DMS153 (cell line): ENCODE measurements at regions not wholly inside any gene's neighbourhood (a gene's known extent, or its start where the extent isn't known, plus 50 kb on each side); places are given as distances from the start of the nearest gene placed in this dataset.
A peak's percentile ranks its signal among the peaks of the same experiment; 100 is the strongest.
"Not testable (repeated sequence)": the region's sequence is repeated elsewhere in the genome, so short reads cannot be mapped to it uniquely, and the experiment has no call there.

Source experiments
- DNase-seq: peaks from one replicate; lab custom pipeline; 2025; lab: John Stamatoyannopoulos, UW

DNA sequence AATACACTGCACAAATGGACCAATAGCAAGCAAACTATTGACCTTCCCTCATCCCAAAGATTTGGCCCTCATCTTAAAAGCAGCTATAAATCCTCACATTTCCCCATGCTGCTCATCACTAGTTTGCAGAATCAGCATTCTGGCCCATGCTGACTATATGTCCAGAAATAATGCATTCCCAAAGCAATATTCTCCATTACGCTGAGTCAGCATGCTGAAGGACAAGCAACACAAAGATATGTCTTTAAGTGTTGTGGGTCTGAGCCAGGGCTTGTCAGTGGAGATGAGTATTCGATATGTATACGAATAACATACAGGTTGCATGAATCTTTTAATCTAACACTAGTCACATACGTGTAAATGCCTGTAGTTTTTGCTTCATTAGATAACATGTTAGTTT lies 1045.0 kb upstream of the DDX18 start:
- no peak for DNase-seq

DNA sequence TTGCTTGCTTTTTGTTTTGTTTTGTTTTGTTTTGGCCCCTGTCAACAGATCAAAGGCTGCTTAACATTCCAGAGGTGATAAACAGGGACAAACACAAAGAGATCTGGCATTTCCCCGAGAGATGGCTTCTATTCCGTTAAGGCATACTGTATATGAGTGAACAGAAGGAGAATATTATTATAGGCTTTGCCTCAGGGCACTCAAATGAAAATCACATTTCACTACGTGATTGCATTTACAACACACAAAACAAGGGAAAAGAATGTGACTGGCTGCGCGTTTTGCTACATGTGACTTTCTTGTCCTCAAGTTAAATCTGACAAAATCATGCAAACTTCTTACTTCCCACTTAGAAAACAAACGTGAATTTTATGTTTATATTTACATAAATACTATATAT lies 1037.9 kb upstream of the DDX18 start:
- DNase-seq, result no peak

DNA sequence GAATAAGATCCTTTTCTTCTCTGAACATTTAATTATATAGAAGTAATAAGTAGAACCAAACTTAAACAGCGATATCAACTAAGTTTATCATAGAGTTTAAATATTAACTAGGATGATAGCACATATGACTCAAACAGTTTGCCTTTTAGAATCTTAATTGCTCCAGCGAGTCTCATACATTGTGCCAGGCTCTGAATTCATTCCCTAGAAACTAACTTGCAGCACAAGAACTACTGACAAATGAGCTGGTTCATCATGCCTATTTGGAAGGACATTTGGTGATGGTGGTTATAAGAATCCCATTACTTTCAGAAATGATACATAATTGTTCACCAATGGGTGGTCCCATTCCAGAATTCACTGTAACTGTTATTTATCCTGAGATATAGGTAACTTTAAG lies 1026.6 kb upstream of the DDX18 start:
- no peak for DNase-seq

DNA sequence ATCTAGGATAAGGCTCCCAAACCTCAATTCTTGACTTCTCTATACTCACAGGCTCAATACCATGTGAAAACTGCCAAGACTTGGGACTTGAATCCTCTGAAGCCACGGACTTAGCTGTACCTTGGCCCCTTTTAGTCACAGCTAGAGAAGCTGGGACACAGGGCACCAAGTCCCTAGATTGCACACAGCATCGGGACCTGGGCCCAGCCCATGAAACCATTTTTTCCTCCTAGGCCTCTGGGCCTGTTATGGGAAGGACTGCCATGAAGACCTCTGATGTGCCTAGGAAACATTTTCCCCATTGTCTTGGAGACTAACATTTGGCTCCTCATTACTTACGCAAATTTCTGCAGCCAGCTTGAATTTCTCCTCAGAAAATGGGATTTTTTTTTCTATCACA lies 1011.8 kb upstream of the DDX18 start:
- DNase-seq, result no peak

DNA sequence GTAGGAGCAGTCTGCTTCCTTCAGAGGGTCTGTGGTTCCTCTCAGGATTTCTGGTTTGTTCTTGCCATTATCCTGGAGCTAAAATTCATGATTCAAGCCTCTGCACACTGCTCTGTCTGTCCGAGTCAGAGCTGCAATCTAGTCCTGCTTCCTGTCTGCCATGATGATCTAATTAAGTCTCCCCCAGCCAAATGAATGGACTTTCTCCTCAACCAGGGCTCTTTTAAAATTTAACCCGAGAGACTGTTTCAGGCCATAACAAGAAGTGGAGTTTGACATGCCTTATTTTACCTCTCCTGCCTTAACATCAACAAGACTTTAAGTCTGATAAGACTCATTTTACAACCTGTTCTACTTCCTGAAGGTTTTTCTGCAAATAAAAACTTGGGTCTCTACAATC lies 1009.6 kb upstream of the DDX18 start:
- DNase-seq, result no peak

DNA sequence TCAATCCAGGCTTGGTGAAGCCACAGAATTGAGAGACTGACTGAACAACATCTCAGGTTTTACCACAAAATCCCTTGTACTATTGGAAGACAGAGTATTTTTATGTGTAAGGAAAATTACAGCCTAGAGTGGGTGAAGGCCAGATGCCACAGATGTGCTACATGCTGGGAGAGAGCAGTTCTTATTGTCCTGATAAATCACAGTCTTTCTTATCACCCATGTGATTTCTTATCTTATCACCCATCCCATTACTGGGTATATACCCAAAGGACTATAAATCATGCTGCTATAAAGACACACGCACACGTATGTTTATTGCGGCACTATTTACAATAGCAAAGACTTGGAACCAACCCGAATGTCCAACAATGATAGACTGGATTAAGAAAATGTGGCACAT lies 1008.0 kb upstream of the DDX18 start:
- DNase-seq, result not testable (repeated sequence)

DNA sequence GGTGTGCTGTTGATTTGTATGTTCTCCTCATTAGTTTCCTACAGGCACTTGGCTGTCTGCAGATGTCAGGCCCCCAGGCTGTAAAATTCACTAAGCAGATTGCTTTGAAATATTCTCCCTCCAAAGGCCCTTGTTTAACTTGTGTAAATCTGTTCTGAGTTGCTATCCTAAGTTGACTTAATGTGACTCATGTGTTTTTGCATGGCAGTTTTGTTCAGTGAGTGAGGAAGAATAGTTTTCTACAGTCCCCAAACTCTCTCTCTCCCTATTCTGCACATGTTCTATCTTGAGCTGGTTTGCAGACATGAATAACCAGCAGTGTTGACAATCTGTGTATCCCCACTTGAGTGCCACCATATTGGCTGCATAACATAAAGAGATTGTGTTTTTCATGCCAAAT lies 1005.4 kb upstream of the DDX18 start:
- DNase-seq, result no peak

DNA sequence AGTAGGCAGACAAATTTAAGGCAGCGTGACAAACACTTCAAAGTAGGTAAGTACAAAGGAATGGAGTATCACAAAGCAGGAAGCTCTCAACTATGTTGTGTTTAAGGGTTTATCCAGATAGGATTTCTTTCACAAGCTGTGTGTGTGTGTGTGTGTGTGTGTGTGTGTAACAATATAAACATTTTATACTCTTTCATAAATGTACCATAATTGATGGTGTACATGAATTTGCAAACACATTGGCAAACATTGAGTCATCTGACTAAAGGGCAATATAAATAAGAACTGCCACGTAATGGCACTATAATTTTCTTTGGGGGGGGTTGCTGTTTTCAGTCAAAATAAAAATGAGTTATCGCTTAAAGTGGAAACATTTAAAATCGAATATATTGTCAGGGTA lies 1004.4 kb upstream of the DDX18 start:
- no peak for DNase-seq

DNA sequence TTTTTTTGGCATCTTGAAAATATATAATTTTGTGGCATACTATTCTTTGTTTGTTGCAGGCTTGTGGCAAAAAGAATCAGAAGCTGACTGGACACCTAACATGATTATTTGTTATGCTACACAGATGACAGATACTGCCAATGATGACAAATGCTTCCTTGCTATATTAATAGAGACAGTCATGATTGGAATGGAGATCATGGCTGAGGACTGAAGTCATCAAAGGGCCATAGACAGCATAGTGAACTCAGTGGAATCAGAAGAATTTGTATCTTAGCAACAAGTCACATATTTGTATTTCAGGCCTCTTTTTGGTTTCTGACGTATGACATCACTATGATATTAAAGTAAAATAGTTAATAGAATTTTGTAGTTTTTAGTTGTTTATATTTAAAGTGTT lies 1003.8 kb upstream of the DDX18 start:
- no peak for DNase-seq

DNA sequence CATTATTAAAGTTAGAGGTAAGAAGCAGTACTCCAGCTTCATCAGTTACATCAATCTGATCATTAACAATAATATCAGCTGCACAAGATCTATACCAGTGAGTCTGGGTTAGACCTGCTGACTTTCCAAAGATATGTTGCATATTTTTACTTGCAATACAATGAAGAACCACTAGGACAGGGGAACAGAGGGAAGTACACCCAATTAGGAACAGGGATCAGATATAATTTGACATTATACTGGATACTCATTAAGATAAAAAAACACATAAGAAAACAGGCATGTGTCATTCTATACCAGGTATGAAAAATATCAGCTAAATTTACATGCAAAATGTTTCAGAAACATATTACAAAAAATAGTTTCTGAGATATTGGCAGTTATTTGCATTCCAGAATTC lies 995.1 kb upstream of the DDX18 start:
- no peak for DNase-seq

DNA sequence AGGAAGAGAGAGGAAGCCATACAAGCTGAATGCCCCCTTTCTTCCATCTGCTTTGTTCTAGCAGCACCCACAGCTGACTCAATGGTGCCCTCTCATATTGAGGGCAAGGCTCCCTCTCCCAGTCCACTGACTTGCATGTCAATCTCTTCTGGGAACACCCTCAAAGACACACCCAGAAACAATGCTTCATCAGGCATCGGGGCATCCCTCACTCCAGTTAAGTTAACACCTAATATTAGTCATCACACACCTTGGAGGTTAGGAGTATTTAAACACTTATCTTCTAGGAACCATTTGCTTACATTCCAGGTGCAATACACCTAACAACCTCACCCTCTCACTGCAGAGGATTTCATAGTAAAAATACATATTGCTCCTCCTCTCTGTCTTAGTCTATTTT lies 993.5 kb upstream of the DDX18 start:
- DNase-seq, result no peak

DNA sequence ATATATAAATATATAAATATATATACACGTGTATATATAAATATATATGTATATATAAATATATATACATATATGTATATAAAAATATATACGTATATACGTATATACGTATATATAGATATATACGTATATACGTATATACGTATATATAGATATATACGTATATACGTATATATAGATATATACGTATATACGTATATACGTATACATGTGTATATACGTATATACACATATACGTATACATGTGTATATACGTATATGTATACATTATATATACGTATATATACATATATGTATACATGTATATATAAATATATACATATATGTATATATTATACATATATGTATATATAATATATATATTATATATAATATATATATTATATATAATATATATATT lies 984.9 kb upstream of the DDX18 start:
- not testable (repeated sequence) for DNase-seq

DNA sequence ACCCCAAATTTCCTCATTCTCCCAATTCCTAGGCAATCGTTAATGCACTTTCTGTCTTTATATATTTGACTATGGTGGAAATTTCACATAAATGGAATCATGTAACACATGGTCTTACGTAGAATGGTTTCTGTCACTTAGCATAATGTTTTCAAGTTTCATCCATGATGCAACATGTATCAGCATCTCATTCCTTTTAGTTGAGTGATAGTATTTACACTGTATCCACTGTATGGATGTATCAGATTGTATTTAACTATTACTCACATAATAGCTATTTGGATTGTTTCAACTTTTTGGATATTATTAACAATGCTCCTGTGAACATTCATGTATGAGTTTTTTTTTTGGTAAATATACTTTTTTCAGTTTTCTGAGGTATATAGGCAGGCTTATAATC lies 982.3 kb upstream of the DDX18 start:
- no peak for DNase-seq

DNA sequence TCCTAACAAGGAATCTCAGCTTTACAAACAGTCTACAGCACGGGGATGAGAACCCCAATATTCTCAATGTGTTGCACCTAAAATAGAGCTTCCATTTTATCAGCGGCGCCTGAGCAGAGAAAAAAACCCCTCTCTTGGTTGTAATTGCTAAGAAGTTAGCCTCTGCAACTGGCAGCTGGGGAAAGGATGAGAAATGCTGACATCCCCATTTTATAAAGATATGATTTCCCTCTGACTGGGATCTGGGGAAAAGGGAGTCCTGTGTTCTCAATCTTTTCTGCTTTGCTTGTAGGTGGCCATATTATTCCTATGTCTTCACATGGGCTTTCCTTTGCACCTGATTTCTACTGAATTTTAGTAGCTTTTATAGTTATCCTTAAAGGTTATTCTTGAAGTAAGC lies 981.4 kb upstream of the DDX18 start:
- no peak for DNase-seq

DNA sequence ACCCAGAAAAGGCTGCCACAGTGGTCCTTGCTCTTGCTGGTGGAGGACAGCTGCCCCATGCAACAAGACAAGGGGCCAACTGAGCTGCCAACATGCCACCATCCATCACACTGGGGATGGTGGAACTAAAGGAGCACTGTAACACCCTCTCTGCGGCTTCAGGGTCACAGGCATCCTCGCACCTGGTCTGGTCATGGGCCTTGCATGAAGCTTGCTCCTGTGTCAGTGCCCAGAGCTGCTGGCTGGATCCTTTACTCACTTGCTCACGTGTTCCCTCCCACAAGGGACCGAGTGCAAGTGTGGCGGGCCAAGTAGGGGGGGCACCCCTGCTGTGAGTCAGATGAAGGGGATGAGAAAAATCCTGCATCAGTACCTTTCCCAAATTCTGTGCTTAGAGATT lies 972.3 kb upstream of the DDX18 start:
- no peak for DNase-seq

DNA sequence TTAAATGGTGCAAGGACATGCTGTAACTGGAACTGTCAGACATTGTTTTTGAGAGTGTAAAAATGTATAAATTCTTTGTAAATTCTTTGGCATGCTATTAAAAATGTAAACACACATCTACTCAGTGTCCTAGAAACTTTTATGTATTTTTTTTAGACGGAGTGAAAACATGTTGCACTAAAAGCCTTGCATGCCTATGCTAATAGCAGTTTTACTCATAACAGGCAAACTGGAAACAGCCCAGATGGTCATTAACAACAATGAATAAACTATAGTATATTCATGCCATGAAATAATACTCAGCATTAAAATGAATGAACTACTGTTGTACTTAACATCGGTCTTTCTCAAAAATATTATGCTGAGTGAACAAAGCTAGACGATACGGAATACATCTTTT lies 954.8 kb upstream of the DDX18 start:
- no peak for DNase-seq

DNA sequence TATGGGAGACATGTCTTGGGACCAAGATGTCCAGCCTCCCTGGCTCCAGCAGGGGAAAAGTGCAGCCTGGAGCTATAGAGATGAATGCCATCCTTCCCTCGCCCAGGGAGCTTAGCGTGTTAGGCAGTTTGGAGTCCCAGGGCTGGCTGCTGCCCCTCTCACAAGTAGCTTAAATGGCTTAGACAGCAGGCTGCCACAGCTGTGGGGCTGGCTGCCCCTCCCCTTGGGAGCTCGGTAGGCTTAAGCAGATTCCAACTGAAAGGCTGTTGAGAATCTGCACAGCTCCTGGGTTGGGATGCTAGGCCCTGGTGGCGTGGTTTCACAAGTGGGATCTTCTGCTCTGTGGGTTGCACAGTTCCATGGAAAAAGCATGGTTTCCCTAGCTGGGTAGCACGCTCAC lies 940.5 kb upstream of the DDX18 start:
- no peak for DNase-seq

DNA sequence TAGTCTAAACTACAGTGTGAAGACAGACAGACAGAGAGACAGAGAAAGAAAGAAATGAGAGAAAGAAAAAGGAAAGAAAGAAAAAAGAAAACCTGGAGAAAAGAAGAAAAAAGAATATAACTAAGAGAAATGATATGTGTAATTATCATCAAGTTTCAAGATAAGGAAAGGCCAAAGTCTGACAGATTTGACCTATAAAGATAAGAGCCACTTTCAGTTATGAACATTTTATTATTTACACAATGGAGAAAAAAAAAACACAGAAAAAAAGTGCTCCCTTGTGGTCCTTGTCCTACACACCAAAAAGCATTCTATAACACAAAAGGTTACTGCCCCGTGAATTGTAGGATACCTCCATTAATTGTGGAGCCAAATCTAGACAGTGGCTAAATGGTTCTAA lies 937.2 kb upstream of the DDX18 start:
- DNase-seq, result no peak

DNA sequence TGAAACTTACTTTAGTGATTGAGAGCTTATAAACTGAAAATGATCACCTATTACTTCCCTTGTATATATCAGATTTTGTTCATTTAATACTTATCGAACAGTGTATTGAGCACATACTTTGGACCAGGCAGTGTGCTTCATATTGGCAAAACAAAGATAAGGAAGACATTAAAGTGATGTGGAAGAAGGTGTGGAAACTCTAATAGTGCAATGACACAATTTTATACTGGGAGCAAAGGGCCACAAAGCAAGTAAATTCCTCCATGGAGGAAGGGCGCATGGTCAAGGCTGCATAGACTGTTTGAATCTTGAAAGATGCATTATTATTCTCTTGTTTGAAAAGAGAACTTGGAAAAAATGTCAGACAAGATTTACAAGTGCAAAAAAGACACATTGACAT lies 936.5 kb upstream of the DDX18 start:
- DNase-seq, result no peak

DNA sequence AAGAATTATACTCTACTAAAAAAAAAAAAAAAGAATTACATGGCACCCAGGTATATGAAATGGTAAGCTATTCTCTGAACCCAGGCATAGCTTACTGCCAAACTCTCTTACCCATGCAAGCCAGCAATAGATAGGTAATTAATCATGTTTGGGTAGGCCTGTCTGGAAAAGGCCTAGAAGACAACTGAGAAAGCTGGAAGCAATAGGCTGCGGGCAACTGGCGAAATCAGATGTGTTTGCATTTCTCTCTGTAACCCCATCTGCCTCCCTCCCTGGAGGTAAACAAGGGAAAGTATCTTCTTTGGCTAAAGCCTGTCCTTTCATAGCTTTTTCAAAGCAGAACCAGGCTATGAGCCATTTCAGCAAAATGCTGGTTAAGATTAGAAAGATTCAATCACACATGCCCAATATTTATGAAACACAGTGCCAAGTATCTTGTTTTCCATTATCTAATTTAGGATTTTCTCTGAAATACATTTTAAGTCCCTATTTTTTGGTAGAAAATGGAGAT lies 934.8 kb upstream of the DDX18 start:
- DNase-seq, result peak; percentile 64

DNA sequence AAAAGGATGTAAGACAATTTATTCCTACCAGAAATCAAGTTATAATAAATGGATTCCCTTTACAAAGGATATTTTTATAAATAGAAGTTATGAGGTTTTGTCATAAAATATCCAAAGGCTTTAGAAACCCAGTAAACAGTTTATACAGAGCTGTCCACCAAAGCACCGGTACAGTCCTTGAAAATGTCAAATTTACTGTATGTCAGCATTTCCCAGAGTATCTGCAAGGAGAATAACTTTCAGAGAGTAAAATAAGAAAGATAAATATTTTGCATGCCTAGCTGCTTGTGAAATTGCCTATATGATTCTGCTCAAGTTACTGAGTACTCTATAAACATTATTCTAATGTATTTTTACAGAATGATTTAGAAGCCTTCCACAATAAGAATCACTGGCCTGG lies 923.3 kb upstream of the DDX18 start:
- DNase-seq, result no peak

DNA sequence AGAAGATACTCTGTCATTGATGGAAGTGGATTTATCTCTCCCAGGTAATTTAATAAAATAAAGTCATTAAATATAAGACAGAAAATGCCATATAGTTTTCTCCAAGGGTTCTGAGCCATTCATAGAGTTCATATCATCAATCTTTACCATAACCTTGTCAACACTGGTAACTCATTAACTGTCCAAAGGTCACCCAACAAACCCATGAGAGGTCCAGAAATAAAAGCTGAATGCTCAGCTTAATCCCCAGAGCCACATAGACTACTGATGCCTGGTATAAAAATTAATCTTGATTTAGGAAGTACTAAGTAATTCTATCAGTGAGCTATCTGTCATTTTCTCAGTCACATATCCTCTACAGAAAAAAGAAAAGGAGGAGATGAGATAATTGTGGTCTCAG lies 903.0 kb upstream of the DDX18 start:
- no peak for DNase-seq

DNA sequence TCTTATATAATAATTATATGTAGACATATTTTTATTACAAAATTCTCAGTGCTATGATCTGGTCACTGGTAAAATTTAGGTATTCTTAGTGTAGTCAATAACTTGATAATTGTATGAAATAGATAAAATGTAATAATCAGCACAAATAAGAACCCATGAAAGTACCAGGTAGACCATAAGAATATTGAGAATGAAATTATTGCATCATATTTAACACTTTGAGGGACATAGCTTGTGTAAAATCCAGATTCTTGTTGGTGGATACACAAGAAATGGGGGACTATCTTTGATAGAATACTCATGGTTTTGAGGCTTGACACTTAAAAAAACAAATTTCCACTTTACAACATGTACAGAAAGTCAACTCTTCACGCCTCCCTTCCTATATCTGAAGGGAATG lies 898.8 kb upstream of the DDX18 start:
- no peak for DNase-seq

DNA sequence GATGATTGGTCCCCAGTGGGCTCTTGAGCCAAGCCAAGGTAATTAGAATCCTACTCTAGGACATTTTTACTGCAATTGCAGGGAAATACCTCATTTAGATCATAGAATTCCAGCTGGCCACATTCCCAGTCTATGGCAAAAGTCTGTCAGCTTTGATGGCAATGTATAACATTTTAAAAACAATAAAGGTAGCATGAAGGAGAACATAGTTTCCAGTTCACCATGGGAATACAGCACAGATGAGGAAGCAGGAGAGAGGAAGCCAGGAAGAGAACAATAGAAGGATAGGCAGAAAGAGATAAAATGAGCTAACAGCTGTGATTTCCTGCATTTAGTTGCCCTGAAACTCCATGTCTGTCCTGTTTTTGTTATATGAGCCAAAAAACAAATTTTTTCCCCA lies 897.3 kb upstream of the DDX18 start:
- DNase-seq, result no peak

DNA sequence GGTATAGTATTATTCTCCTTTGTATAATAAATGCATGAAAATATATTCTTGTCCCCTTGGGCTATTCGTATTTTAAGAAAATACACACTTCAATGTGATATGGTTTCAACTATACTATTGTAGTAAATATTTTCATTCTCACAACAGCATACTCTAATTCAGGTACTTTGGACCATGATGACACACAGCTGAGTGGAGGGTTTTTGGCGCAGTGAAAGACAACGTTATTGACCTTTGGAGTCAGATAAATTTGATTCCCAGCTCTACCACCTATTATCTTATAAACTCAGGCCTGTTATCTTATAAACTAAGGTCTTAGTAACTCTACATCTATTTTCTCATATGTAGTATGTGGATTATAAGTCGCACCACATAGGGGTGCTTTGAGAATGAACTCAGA lies 895.9 kb upstream of the DDX18 start:
- no peak for DNase-seq
